H9 (cell line): ENCODE measurements at regions not wholly inside any gene's neighbourhood (a gene's known extent, or its start where the extent isn't known, plus 50 kb on each side); places are given as distances from the start of the nearest gene placed in this dataset.

Experiments
- DNase-seq: peaks from one replicate; pipeline ENCODE4 v3.0.0-alpha.2; 2017
- H2AFZ ChIP-seq: one replicate; pipeline ENCODE4 v1.6.1; 2013; ENCODE audit warnings: mild to moderate bottlenecking, low read length, control low read depth, moderate library complexity
- H2AK5ac ChIP-seq: 2 replicates; pipeline ENCODE4 v1.6.1; 2013; ENCODE audit warnings: low read length, control low read depth, mixed read lengths; ENCODE audit not compliant: insufficient read length
- H2BK120ac ChIP-seq: one replicate; pipeline ENCODE4 v1.6.1; 2013; ENCODE audit warnings: low read depth, mild to moderate bottlenecking, low read length, control low read depth, inconsistent platforms; ENCODE audit not compliant: poor library complexity, severe bottlenecking
- H2BK12ac ChIP-seq: 2 replicates; pipeline ENCODE4 v1.6.1; 2013; ENCODE audit warnings: low read length, control low read depth, mixed read lengths, low read depth; ENCODE audit not compliant: insufficient read length
- H2BK15ac ChIP-seq: 2 replicates; pipeline ENCODE4 v1.6.1; 2013; ENCODE audit warnings: low read depth, low read length, control low read depth
- H2BK20ac ChIP-seq: one replicate; pipeline ENCODE4 v1.6.1; 2013; ENCODE audit warnings: low read depth, mild to moderate bottlenecking, low read length, control low read depth, inconsistent platforms; ENCODE audit not compliant: poor library complexity, severe bottlenecking
- H2BK5ac ChIP-seq: 2 replicates; pipeline ENCODE4 v1.6.1; 2013; ENCODE audit warnings: low read length, control low read depth, mixed read lengths; ENCODE audit not compliant: insufficient read length
- H3K14ac ChIP-seq: 2 replicates; pipeline ENCODE4 v1.6.1; 2013; ENCODE audit warnings: low read length, control low read depth; ENCODE audit not compliant: insufficient read depth
- H3K18ac ChIP-seq: 2 replicates; pipeline ENCODE4 v1.6.1; 2013; ENCODE audit warnings: low read depth, mild to moderate bottlenecking, mixed read lengths, low read length, control low read depth; ENCODE audit not compliant: insufficient read length
- H3K23ac ChIP-seq: 2 replicates; pipeline ENCODE4 v1.6.1; 2013; ENCODE audit warnings: low read length, control low read depth, mixed read lengths, low read depth; ENCODE audit not compliant: insufficient read length
- H3K23me2 ChIP-seq: 2 replicates; pipeline ENCODE4 v1.6.1; 2013; ENCODE audit warnings: low read depth, mild to moderate bottlenecking, mixed read lengths, low read length, control low read depth; ENCODE audit not compliant: insufficient read length, poor library complexity, severe bottlenecking
- H3K27ac ChIP-seq: 2 replicates; pipeline ENCODE4 v1.5.1; 2013; ENCODE audit warnings: low read length, control low read depth, mixed read lengths, low read depth; ENCODE audit not compliant: insufficient read length
- H3K27me3 ChIP-seq: 2 replicates; pipeline ENCODE4 v1.6.1; 2013; ENCODE audit warnings: low read length, control low read depth, inconsistent platforms; ENCODE audit not compliant: insufficient read depth
- H3K4ac ChIP-seq: 2 replicates; pipeline ENCODE4 v1.6.1; 2013; ENCODE audit warnings: low read depth, mild to moderate bottlenecking, control low read depth, inconsistent platforms, low read length, moderate library complexity
- H3K4me1 ChIP-seq: 2 replicates; pipeline ENCODE4 v1.6.1; 2013; ENCODE audit warnings: low read length, control low read depth, inconsistent platforms; ENCODE audit not compliant: insufficient read depth
- H3K4me2 ChIP-seq: 2 replicates; pipeline ENCODE4 v1.6.1; 2013; ENCODE audit warnings: low read length, control low read depth, mixed read lengths; ENCODE audit not compliant: insufficient read length, insufficient read depth
- H3K56ac ChIP-seq: 2 replicates; pipeline ENCODE4 v1.6.1; 2013; ENCODE audit warnings: low read depth, mild to moderate bottlenecking, mixed read lengths, low read length, control low read depth; ENCODE audit not compliant: insufficient read length
- H3K79me1 ChIP-seq: 2 replicates; pipeline ENCODE4 v1.6.1; 2013; ENCODE audit warnings: low read depth, mild to moderate bottlenecking, moderate library complexity, low read length, control low read depth, inconsistent platforms; ENCODE audit not compliant: insufficient read depth, poor library complexity, severe bottlenecking
- H3K79me2 ChIP-seq: 2 replicates; pipeline ENCODE4 v1.6.1; 2013; ENCODE audit warnings: low read length, control low read depth, inconsistent platforms; ENCODE audit not compliant: insufficient read depth
- H3K9ac ChIP-seq: 2 replicates; pipeline ENCODE4 v1.6.1; 2013; ENCODE audit warnings: low read length, control low read depth, mixed read lengths; ENCODE audit not compliant: insufficient read length; ENCODE audit errors: extremely low read depth
- H3K9me3 ChIP-seq: one replicate; pipeline ENCODE4 v1.6.1; 2013; ENCODE audit warnings: low read depth, low read length, inconsistent platforms; ENCODE audit not compliant: control insufficient read depth
- H3T11ph ChIP-seq: one replicate; pipeline ENCODE4 v1.6.1; 2013; ENCODE audit warnings: mild to moderate bottlenecking, low read length, control low read depth, inconsistent platforms
- H4K20me1 ChIP-seq: one replicate; pipeline ENCODE4 v1.6.1; 2013; ENCODE audit not compliant: control insufficient read depth, insufficient read length, insufficient read depth
- H4K5ac ChIP-seq: 2 replicates; pipeline ENCODE4 v1.6.1; 2013; ENCODE audit warnings: low read depth, mild to moderate bottlenecking, mixed read lengths, low read length, control low read depth; ENCODE audit not compliant: insufficient read length
- H4K8ac ChIP-seq: replicated peaks from 2 replicates; pipeline ENCODE4 v1.6.1; 2013; ENCODE audit warnings: low read length, control low read depth, mixed read lengths, low read depth; ENCODE audit not compliant: insufficient read length
- H4K91ac ChIP-seq: 2 replicates; pipeline ENCODE4 v1.6.1; 2013; ENCODE audit warnings: low read depth, mild to moderate bottlenecking, moderate library complexity, mixed read lengths, low read length, control low read depth; ENCODE audit not compliant: insufficient read length
- H3K27ac Mint-ChIP-seq, 3 experiments: 2 replicates in 2 of 3; 3 replicates in 1 of 3; pipeline ENCODE4 v1.8.0; 2020 to 2021; ENCODE audit warnings: mixed read lengths in 3 of 3, mild to moderate bottlenecking in 1 of 3, moderate library complexity in 1 of 3
- H3K27me3 Mint-ChIP-seq: 2 replicates; pipeline ENCODE4 v1.8.0; 2021; ENCODE audit warnings: low read depth, mild to moderate bottlenecking, moderate library complexity, mixed read lengths
- H3K36me3 Mint-ChIP-seq, 3 experiments: 2 replicates in 2 of 3; 3 replicates in 1 of 3; pipeline ENCODE4 v1.8.0; 2020 to 2021; ENCODE audit warnings: low read depth in 3 of 3, mixed read lengths in 3 of 3; ENCODE audit not compliant: insufficient read depth in 1 of 3
- H3K4me1 Mint-ChIP-seq, 2 experiments: 2 replicates each; pipeline ENCODE4 v1.8.0; 2020; ENCODE audit warnings: mixed read lengths in 2 of 2
- H3K4me3 Mint-ChIP-seq, 2 experiments: 2 replicates in 1 of 2; 3 replicates in 1 of 2; pipeline ENCODE4 v1.8.0; 2020 to 2021; ENCODE audit warnings: mild to moderate bottlenecking in 2 of 2, mixed read lengths in 2 of 2, moderate library complexity in 1 of 2
- H3K9me3 Mint-ChIP-seq, 2 experiments: 2 replicates in 1 of 2; 3 replicates in 1 of 2; pipeline ENCODE4 v1.8.0; 2020; ENCODE audit warnings: mild to moderate bottlenecking in 2 of 2, mixed read lengths in 2 of 2, moderate library complexity in 1 of 2
- WGBS: extraction: QIAGEN DNeasy Blood & Tissue Kit; methylation state at CpG from one replicate; pipeline ENCODE4 v1.1.7; 2013; ENCODE audit warnings: missing lambda C conversion rate, low lambda C conversion rate, mixed read lengths; ENCODE audit not compliant: insufficient read length; ENCODE audit errors: extremely low coverage; 5-methylcytosine and 5-hydroxymethylcytosine counted together
- TF ChIP-seq, protein P1 (sequence below): fragments of 200-600 bp; sonication (generic); conservative IDR thresholded peaks from 3 replicates; pipeline ENCODE4 v1.8.0; 2021; ENCODE audit warnings: antibody characterized with exemption, mild to moderate bottlenecking

DNA sequence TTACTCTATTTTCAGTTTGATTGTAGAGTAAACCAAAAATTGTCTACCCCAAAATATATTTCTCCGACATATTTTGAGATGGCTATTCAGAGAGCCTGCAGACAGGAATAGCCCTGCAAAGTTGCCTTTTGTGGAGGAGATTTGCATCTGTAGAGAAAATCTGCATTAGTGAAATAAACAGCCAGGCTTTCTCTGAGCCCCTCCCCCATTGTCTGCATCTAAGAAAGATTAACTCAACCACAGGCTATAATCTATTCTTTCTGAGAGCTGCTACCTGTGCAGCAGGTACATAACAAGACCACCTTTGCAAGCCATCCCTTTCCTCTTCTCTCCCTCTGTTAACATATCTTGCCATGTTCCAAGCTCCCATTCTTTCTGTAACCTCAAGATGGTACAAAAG is 1034.2 kb downstream of the SORCS3 start:
- Mint-ChIP-seq H3K4me3 (no peak overlapping the region), H3K4me1 (peaks cover 41 to 58% of the 10 kb centered on the region in 2 experiments)

More for the DNA sequence above, 1034.2 kb downstream of the SORCS3 start:
- H2BK20ac ChIP-seq = no peak overlapping the region
- Mint-ChIP-seq H3K27me3 (no peaks in the 10 kb centered on the region), H3K9me3 (peaks cover 41 to 44% of the 10 kb centered on the region in 2 experiments), H3K27ac (peak overlapping the region; percentile 6 to 94 (median 84); a peak in 6 of 7 replicates), H3K36me3 (peaks cover 15 to 61% (median 41%) of the 10 kb centered on the region in 3 experiments)
- H3K14ac ChIP-seq = no peak overlapping the region
- no peaks in the 10 kb centered on the region; the same call in 1 of the 2 replicates for H3K4me1 ChIP-seq
- no peaks in the 10 kb centered on the region for H3K9me3 ChIP-seq
- H2BK12ac ChIP-seq = no peak overlapping the region
- no peak overlapping the region for H2AK5ac ChIP-seq
- H2BK15ac ChIP-seq = no peak overlapping the region
- H4K5ac ChIP-seq = no peak overlapping the region
- H4K8ac ChIP-seq = no peak overlapping the region
- no peak overlapping the region for H3K56ac ChIP-seq
- no peak overlapping the region for H3K18ac ChIP-seq
- H3K79me2 ChIP-seq = no peaks in the 10 kb centered on the region
- TF ChIP-seq, protein P1, sequence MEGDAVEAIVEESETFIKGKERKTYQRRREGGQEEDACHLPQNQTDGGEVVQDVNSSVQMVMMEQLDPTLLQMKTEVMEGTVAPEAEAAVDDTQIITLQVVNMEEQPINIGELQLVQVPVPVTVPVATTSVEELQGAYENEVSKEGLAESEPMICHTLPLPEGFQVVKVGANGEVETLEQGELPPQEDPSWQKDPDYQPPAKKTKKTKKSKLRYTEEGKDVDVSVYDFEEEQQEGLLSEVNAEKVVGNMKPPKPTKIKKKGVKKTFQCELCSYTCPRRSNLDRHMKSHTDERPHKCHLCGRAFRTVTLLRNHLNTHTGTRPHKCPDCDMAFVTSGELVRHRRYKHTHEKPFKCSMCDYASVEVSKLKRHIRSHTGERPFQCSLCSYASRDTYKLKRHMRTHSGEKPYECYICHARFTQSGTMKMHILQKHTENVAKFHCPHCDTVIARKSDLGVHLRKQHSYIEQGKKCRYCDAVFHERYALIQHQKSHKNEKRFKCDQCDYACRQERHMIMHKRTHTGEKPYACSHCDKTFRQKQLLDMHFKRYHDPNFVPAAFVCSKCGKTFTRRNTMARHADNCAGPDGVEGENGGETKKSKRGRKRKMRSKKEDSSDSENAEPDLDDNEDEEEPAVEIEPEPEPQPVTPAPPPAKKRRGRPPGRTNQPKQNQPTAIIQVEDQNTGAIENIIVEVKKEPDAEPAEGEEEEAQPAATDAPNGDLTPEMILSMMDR = no peak
- no CpG with 5 or more reads among the region's 1 CpG for WGBS
- no peak overlapping the region for H4K91ac ChIP-seq
- H3K27ac ChIP-seq = no peak overlapping the region
- no peak for DNase-seq
- peak overlapping the region; percentile 49 for H3K4me2 ChIP-seq
- no peaks in the 10 kb centered on the region for H4K20me1 ChIP-seq
- H3K79me1 ChIP-seq = no peaks in the 10 kb centered on the region
- no peak overlapping the region for H3T11ph ChIP-seq
- H3K9ac ChIP-seq = no peak overlapping the region
- no peak overlapping the region for H3K4ac ChIP-seq
- H3K27me3 ChIP-seq = no peaks in the 10 kb centered on the region
- no peak overlapping the region for H3K23ac ChIP-seq
- H2BK5ac ChIP-seq = no peak overlapping the region
- no peaks in the 10 kb centered on the region for H3K23me2 ChIP-seq
- no peak overlapping the region for H2BK120ac ChIP-seq
- H2AFZ ChIP-seq = no peak overlapping the region
